ENCODE measurements at regions not wholly inside any gene's neighbourhood (a gene's known extent, or its start where the extent isn't known, plus 50 kb on each side); places are given as distances from the start of the nearest gene placed in this dataset.

DNA sequence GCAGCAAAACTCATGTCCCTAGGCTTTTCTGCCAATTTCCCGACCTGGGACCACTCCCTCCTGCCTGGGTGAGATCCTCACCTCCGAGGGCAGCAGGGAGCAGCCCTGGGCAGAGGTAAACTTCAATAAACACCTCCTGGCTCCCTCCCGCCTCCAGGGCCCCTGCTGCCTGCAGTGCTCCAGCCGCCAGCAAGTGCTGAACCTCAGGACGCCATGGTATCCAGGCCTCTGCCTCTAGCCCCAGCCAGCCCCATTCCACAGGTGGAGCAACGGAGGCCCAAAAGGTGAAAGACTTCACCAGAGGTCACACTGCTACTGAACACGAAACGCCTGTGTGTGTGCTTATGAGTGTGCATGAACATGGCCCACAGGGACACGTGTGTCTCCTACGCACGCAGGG is 59.9 kb upstream of the LINGO1 start:
- TF ChIP-seq, protein P1, sequence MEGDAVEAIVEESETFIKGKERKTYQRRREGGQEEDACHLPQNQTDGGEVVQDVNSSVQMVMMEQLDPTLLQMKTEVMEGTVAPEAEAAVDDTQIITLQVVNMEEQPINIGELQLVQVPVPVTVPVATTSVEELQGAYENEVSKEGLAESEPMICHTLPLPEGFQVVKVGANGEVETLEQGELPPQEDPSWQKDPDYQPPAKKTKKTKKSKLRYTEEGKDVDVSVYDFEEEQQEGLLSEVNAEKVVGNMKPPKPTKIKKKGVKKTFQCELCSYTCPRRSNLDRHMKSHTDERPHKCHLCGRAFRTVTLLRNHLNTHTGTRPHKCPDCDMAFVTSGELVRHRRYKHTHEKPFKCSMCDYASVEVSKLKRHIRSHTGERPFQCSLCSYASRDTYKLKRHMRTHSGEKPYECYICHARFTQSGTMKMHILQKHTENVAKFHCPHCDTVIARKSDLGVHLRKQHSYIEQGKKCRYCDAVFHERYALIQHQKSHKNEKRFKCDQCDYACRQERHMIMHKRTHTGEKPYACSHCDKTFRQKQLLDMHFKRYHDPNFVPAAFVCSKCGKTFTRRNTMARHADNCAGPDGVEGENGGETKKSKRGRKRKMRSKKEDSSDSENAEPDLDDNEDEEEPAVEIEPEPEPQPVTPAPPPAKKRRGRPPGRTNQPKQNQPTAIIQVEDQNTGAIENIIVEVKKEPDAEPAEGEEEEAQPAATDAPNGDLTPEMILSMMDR (IDR thresholded peaks at IDR 0.05), result no peak
- no peak for TF ChIP-seq POLR2A (IDR thresholded peaks at IDR 0.05)
- no peak for TF ChIP-seq EP300 (IDR thresholded peaks at IDR 0.05)

Data from ovary (tissue), 3 donors.